ENCODE measurements at regions not wholly inside any gene's neighbourhood (a gene's known extent, or its start where the extent isn't known, plus 50 kb on each side); places are given as distances from the start of the nearest gene placed in this dataset.

- TF ChIP-seq, protein P1, sequence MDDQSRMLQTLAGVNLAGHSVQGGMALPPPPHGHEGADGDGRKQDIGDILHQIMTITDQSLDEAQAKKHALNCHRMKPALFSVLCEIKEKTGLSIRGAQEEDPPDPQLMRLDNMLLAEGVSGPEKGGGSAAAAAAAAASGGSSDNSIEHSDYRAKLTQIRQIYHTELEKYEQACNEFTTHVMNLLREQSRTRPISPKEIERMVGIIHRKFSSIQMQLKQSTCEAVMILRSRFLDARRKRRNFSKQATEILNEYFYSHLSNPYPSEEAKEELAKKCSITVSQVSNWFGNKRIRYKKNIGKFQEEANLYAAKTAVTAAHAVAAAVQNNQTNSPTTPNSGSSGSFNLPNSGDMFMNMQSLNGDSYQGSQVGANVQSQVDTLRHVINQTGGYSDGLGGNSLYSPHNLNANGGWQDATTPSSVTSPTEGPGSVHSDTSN (IDR thresholded peaks at IDR 0.05; ENCODE audit: insufficient replicate concordance, low read depth, low read length): no peak
- no peak for TF ChIP-seq EED (IDR thresholded peaks at IDR 0.05; ENCODE audit: low read depth)
- TF ChIP-seq ZNF274 (IDR thresholded peaks at IDR 0.05; ENCODE audit: insufficient read depth, insufficient read length): no peak
- TF ChIP-seq SP1 (IDR thresholded peaks at IDR 0.05; ENCODE audit: low read depth, low read length): no peak
- no peak for TF ChIP-seq BHLHE40 (IDR thresholded peaks at IDR 0.05; ENCODE audit: borderline replicate concordance in 1 of 2, low read depth in 2 of 2, low read length in 1 of 2)
- TF ChIP-seq CBX5 (IDR thresholded peaks at IDR 0.05; ENCODE audit: low read depth): no peak
- no peak for TF ChIP-seq POLR2A (IDR thresholded peaks at IDR 0.05; ENCODE audit: low read depth, low read length)
- no peak for TF ChIP-seq CREM (IDR thresholded peaks at IDR 0.05; ENCODE audit: low read depth)
- TF ChIP-seq GATAD2B (conservative IDR thresholded peaks at IDR 0.05; ENCODE audit: low read depth): no peak
- no peak for TF ChIP-seq FOXM1 (IDR thresholded peaks at IDR 0.05; ENCODE audit: low read depth, low read length)
- no peak for TF ChIP-seq MXI1 (IDR thresholded peaks at IDR 0.05; ENCODE audit: low read depth, low read length)
- no peak for TF ChIP-seq ETV6 (conservative IDR thresholded peaks at IDR 0.05 in 1 of 2, IDR thresholded peaks at IDR 0.05 in 1 of 2; ENCODE audit: borderline replicate concordance in 1 of 2, low read depth in 1 of 2)
- TF ChIP-seq, protein P2, sequence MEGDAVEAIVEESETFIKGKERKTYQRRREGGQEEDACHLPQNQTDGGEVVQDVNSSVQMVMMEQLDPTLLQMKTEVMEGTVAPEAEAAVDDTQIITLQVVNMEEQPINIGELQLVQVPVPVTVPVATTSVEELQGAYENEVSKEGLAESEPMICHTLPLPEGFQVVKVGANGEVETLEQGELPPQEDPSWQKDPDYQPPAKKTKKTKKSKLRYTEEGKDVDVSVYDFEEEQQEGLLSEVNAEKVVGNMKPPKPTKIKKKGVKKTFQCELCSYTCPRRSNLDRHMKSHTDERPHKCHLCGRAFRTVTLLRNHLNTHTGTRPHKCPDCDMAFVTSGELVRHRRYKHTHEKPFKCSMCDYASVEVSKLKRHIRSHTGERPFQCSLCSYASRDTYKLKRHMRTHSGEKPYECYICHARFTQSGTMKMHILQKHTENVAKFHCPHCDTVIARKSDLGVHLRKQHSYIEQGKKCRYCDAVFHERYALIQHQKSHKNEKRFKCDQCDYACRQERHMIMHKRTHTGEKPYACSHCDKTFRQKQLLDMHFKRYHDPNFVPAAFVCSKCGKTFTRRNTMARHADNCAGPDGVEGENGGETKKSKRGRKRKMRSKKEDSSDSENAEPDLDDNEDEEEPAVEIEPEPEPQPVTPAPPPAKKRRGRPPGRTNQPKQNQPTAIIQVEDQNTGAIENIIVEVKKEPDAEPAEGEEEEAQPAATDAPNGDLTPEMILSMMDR (IDR thresholded peaks at IDR 0.05 in 2 of 3, conservative IDR thresholded peaks at IDR 0.05 in 1 of 3; ENCODE audit: control insufficient read depth in 2 of 3, extremely low read depth in 1 of 3, insufficient read depth in 1 of 3, low read depth in 3 of 3, low read length in 3 of 3): no peak
- TF ChIP-seq GABPA (IDR thresholded peaks at IDR 0.05; ENCODE audit: low read depth): no peak
Measured at GRCh38 chr2:217664761-217665160, 338.0 kb downstream of the TNS1 start.

All from GM12878 (cell line).